ENCODE measurements at regions not wholly inside any gene's neighbourhood (a gene's known extent, or its start where the extent isn't known, plus 50 kb on each side); places are given as distances from the start of the nearest gene placed in this dataset.

GRCh38 chr9:124098141-124098905, 86.8 kb downstream of the LHX2 start:
- no peak for TF ChIP-seq POLR2A (IDR thresholded peaks at IDR 0.05)
- no peak for TF ChIP-seq CTCF (IDR thresholded peaks at IDR 0.05)

All from breast epithelium (tissue), 3 donors.